ENCODE measurements at regions not wholly inside any gene's neighbourhood (a gene's known extent, or its start where the extent isn't known, plus 50 kb on each side); places are given as distances from the start of the nearest gene placed in this dataset.

- no peak for TF ChIP-seq SIN3A (conservative IDR thresholded peaks at IDR 0.05 in 1 of 2, IDR thresholded peaks at IDR 0.05 in 1 of 2; ENCODE audit: low read depth in 1 of 2, low read length in 2 of 2)
- no peak for TF ChIP-seq CTBP2 (IDR thresholded peaks at IDR 0.05; ENCODE audit: borderline replicate concordance, insufficient read depth, insufficient read length, low read length)
- TF ChIP-seq KDM4A (IDR thresholded peaks at IDR 0.05; ENCODE audit: low read depth, low read length, severe bottlenecking): no peak
Observed at GRCh38 chr15:70526221-70526973, 237.0 kb downstream of the UACA start (continued).

All from H1 (cell line).